PC-3 (cell line): ENCODE measurements at regions not wholly inside any gene's neighbourhood (a gene's known extent, or its start where the extent isn't known, plus 50 kb on each side); places are given as distances from the start of the nearest gene placed in this dataset.

ENCODE experiments used
- ATAC-seq: fragments of 200-7000 bp; cut with Tn5 transposase; 2 replicates; pipeline ENCODE4 v1.9.1; 2020; ENCODE audit warnings: mild to moderate bottlenecking, moderate library complexity
- BruUV-seq: library from RNA; stranded (reverse); fragments of 400-500 nt; replicated peaks from 2 replicates; lab custom pipeline; 2021; lab: Mats Ljungman, UMichigan
- CTCF ChIA-PET: fragments of 300-600 bp; sonication (Branson Sonifier 250); formaldehyde crosslinking; loops from one replicate; lab custom pipeline; 2022; ENCODE audit warnings: antibody characterized with exemption; lab: Charles Lee
- POLR2A ChIA-PET: fragments of 300-600 bp; sonication (Branson Sonifier 250); formaldehyde crosslinking; loops from one replicate; lab custom pipeline; 2022; ENCODE audit warnings: antibody characterized with exemption; ENCODE audit not compliant: unreplicated experiment; lab: Charles Lee
- DNase-seq: peaks from one replicate; pipeline ENCODE4 v3.0.0-alpha.2; 2015
- H2AFZ ChIP-seq: fragments of 300-600 bp; sonication (generic); 2 replicates; pipeline ENCODE4 v1.6.0; 2016; ENCODE audit warnings: antibody characterized with exemption, low read length
- H3F3A ChIP-seq: fragments of 300-600 bp; sonication (generic); one replicate; pipeline ENCODE4 v1.6.0; 2017; ENCODE audit warnings: antibody characterized with exemption, low read length, control low read depth, mild to moderate bottlenecking; ENCODE audit not compliant: unreplicated experiment
- H3K27ac ChIP-seq: fragments of 300-600 bp; sonication (generic); 2 replicates; pipeline ENCODE4 v1.5.1; 2016; ENCODE audit warnings: mild to moderate bottlenecking, low read length
- H3K27me3 ChIP-seq: fragments of 300-600 bp; sonication (generic); 2 replicates; pipeline ENCODE4 v1.6.1; 2016; ENCODE audit warnings: low read length, mixed read lengths
- H3K36me3 ChIP-seq: fragments of 300-600 bp; sonication (generic); 2 replicates; pipeline ENCODE4 v1.6.1; 2016; ENCODE audit warnings: low read depth, mixed run types, low read length, mixed read lengths
- H3K4me1 ChIP-seq: fragments of 300-600 bp; sonication (generic); 2 replicates; pipeline ENCODE4 v1.5.1; 2016; ENCODE audit warnings: low read length; ENCODE audit not compliant: insufficient read depth
- H3K4me2 ChIP-seq: fragments of 300-600 bp; sonication (generic); 2 replicates; pipeline ENCODE4 v1.6.0; 2016; ENCODE audit warnings: low read length
- H3K4me3 ChIP-seq: fragments of 300-600 bp; sonication (generic); 2 replicates; pipeline ENCODE4 v1.5.1; 2016; ENCODE audit warnings: mild to moderate bottlenecking, low read length, mixed read lengths
- H3K79me2 ChIP-seq: fragments of 300-600 bp; sonication (generic); 2 replicates; pipeline ENCODE4 v1.6.1; 2017; ENCODE audit warnings: low read length, mixed read lengths
- H3K9ac ChIP-seq: fragments of 300-600 bp; sonication (generic); 2 replicates; pipeline ENCODE4 v1.6.0; 2016; ENCODE audit warnings: mild to moderate bottlenecking, low read length
- H3K9me2 ChIP-seq: fragments of 300-600 bp; sonication (generic); replicated peaks from 2 replicates; pipeline ENCODE4 v1.6.1; 2016; ENCODE audit warnings: mixed run types, low read length, mixed read lengths
- H3K9me3 ChIP-seq: fragments of 300-600 bp; sonication (generic); 2 replicates; pipeline ENCODE4 v1.6.1; 2016; ENCODE audit warnings: low read length, mixed read lengths
- H4K20me1 ChIP-seq: fragments of 300-600 bp; sonication (generic); 2 replicates; pipeline ENCODE4 v1.6.1; 2016; ENCODE audit warnings: low read length, mixed read lengths
- CTCF ChIP-seq: fragments of 300-600 bp; sonication (generic); conservative IDR thresholded peaks from 2 replicates; pipeline ENCODE4 v1.5.1; 2017; ENCODE audit warnings: antibody characterized with exemption, low read depth, mild to moderate bottlenecking, low read length
- EZH2 ChIP-seq: fragments of 300-600 bp; sonication (generic); IDR thresholded peaks from one replicate; pipeline ENCODE4 v1.6.1; 2017; ENCODE audit warnings: antibody characterized with exemption, mild to moderate bottlenecking, low read length; ENCODE audit not compliant: unreplicated experiment
- EZH2phosphoT487 ChIP-seq: fragments of 300-600 bp; sonication (generic); IDR thresholded peaks from 2 replicates; pipeline ENCODE4 v1.6.1; 2018; ENCODE audit warnings: mild to moderate bottlenecking, antibody characterized with exemption, low read length, borderline replicate concordance
- intact Hi-C: fragments of 100-400 bp; cut with micrococcal nuclease; formaldehyde crosslinking; loops from 2 replicates; pipeline ENCODE4 v1.9.0; 2023

GRCh38 chr20:53872561-53873229, 197.7 kb downstream of the BCAS1 start:
- ChIA-PET CTCF (interaction anchor here (0.6 to 1.2 kb wide), 2 partner anchors 34 to 42 kb away, joined by 3 to 4 read pairs; no protein-coding TSS in a partner anchor), POLR2A (no interaction called here)
- peaks cover 3% of the 10 kb centered on the region for H3F3A ChIP-seq
- no peaks in the 10 kb centered on the region for H3K9me3 ChIP-seq
- H3K4me2 ChIP-seq: peak overlapping the region; percentile 3
- no TSS peak for BruUV-seq
- ATAC-seq (no peak), DNase-seq (no peak)
- 0 out of 2 replicates have a peak overlapping the region, but pooled peaks have one; percentile 1 for H3K27ac ChIP-seq
- no peak for TF ChIP-seq CTCF
- TF ChIP-seq EZH2phosphoT487: no peak
- no peak for TF ChIP-seq EZH2
- H3K27me3 ChIP-seq: no peaks in the 10 kb centered on the region
- H3K36me3 ChIP-seq: no peaks in the 10 kb centered on the region
- H3K9me2 ChIP-seq: no peaks in the 10 kb centered on the region
- intact Hi-C loops: loop anchor here (2.0 kb wide), 1 partner anchor 34 kb away; no protein-coding TSS in a partner anchor
- peaks cover 4% of the 10 kb centered on the region; the same call in 1 of the 2 replicates for H3K79me2 ChIP-seq
- peak overlapping the region; percentile 66 for H2AFZ ChIP-seq
- no peaks in the 10 kb centered on the region for H4K20me1 ChIP-seq
- no peak overlapping the region for H3K4me3 ChIP-seq
- H3K4me1 ChIP-seq: peaks cover 45% of the 10 kb centered on the region
- peak overlapping the region; percentile 2; the same call in 1 of the 2 replicates for H3K9ac ChIP-seq

GRCh38 chr20:53872081-53872541, 198.3 kb downstream of the BCAS1 start:
- Histone ChIP-seq H3K27ac (peak overlapping the region; percentile 1; the same call in 1 of the 2 replicates), H3K4me3 (no peak overlapping the region), H2AFZ (peak overlapping the region; percentile 66), H3K79me2 (peaks cover 4% of the 10 kb centered on the region; the same call in 1 of the 2 replicates), H3K9me2 (no peaks in the 10 kb centered on the region), H3K4me1 (peaks cover 51% of the 10 kb centered on the region), H3K36me3 (no peaks in the 10 kb centered on the region), H4K20me1 (no peaks in the 10 kb centered on the region), H3K9ac (peak overlapping the region; percentile 2; the same call in 1 of the 2 replicates), H3K4me2 (peak overlapping the region; percentile 3), H3K9me3 (no peaks in the 10 kb centered on the region), H3F3A (peaks cover 3% of the 10 kb centered on the region), H3K27me3 (no peaks in the 10 kb centered on the region)
- no TSS peak for BruUV-seq
- TF ChIP-seq EZH2phosphoT487: no peak
- TF ChIP-seq EZH2: no peak
- no peak for TF ChIP-seq CTCF
- no peak for DNase-seq
- intact Hi-C loops: loop anchor here (2.0 kb wide), 1 partner anchor 35 kb away; no protein-coding TSS in a partner anchor
- CTCF ChIA-PET: interaction anchor here (0.6 to 1.2 kb wide), 2 partner anchors 35 to 42 kb away, joined by 3 to 4 read pairs; no protein-coding TSS in a partner anchor
- POLR2A ChIA-PET: interaction anchor here (0.6 kb wide), 1 partner anchor 96 kb away, joined by 3 read pairs; no protein-coding TSS in a partner anchor
- no peak for ATAC-seq
